MM.1S (cell line): ENCODE measurements at regions not wholly inside any gene's neighbourhood (a gene's known extent, or its start where the extent isn't known, plus 50 kb on each side); places are given as distances from the start of the nearest gene placed in this dataset.

Source experiments
- CTCF ChIP-seq: fragments of 300-600 bp; sonication (generic); IDR thresholded peaks from 2 replicates; pipeline ENCODE4 v1.5.1; 2016; ENCODE audit warnings: antibody characterized with exemption, low read length, mixed read lengths
- EZH2 ChIP-seq: fragments of 300-600 bp; sonication (generic); optimal IDR thresholded peaks from 2 replicates; pipeline ENCODE3; 2017; ENCODE audit warnings: low read depth, mild to moderate bottlenecking, antibody characterized with exemption, low read length, mixed read lengths

- no peak for TF ChIP-seq CTCF
- TF ChIP-seq EZH2, result no peak
Measured at GRCh38 chr5:56641635-56642260, 173.6 kb upstream of the MAP3K1 start.
